Caco-2 (cell line): ENCODE measurements at regions not wholly inside any gene's neighbourhood (a gene's known extent, or its start where the extent isn't known, plus 50 kb on each side); places are given as distances from the start of the nearest gene placed in this dataset.

Source experiments
- BruUV-seq: library from RNA; stranded (reverse); fragments of 400-500 nt; replicated peaks from 2 replicates; lab custom pipeline; 2021; lab: Mats Ljungman, UMichigan
- CTCF ChIA-PET: fragments of 300-600 bp; sonication (Branson Sonifier 250); formaldehyde crosslinking; loops from one replicate; lab custom pipeline; 2022; ENCODE audit warnings: antibody characterized with exemption; lab: Charles Lee
- POLR2A ChIA-PET: fragments of 300-600 bp; sonication (Branson Sonifier 250); formaldehyde crosslinking; loops from one replicate; lab custom pipeline; 2022; ENCODE audit warnings: antibody characterized with exemption; lab: Charles Lee
- DNase-seq, 2 experiments: peaks; one replicate each; pipeline versions ENCODE4 v3.0.0 to v3.0.0-alpha.2; 2020 to 2022
- H3K27me3 ChIP-seq: replicated peaks from 2 replicates; pipeline ENCODE4 v1.6.0; 2011; ENCODE audit warnings: low read length; ENCODE audit not compliant: control insufficient read depth, insufficient read depth
- H3K36me3 ChIP-seq: 2 replicates; pipeline ENCODE4 v1.5.1; 2011; ENCODE audit warnings: low read length; ENCODE audit not compliant: control insufficient read depth, insufficient read depth
- H3K4me1 ChIP-seq: fragments of 250-450 bp; sonication (Bioruptor Pico); 2 replicates; pipeline ENCODE4 v1.5.1; 2020; ENCODE audit warnings: mild to moderate bottlenecking
- H3K4me3 ChIP-seq: 2 replicates; pipeline ENCODE4 v1.5.1; 2011; ENCODE audit warnings: low read depth, mild to moderate bottlenecking, control low read depth, low read length
- H3K9me3 ChIP-seq: fragments of 250-450 bp; sonication (Bioruptor Pico); 2 replicates; pipeline ENCODE4 v1.5.1; 2020; ENCODE audit warnings: mild to moderate bottlenecking, moderate library complexity
- H3K27ac Mint-ChIP-seq: one replicate; pipeline ENCODE4 v1.8.0; 2022; ENCODE audit warnings: mixed read lengths; ENCODE audit not compliant: unreplicated experiment
- H3K27me3 Mint-ChIP-seq: one replicate; pipeline ENCODE4 v1.8.0; 2022; ENCODE audit warnings: mixed read lengths; ENCODE audit not compliant: insufficient read depth, unreplicated experiment
- H3K36me3 Mint-ChIP-seq: one replicate; pipeline ENCODE4 v1.8.0; 2022; ENCODE audit warnings: mild to moderate bottlenecking, mixed read lengths; ENCODE audit not compliant: insufficient read depth, unreplicated experiment
- H3K4me1 Mint-ChIP-seq: one replicate; pipeline ENCODE4 v1.8.0; 2022; ENCODE audit warnings: low read depth, mixed read lengths; ENCODE audit not compliant: unreplicated experiment
- H3K4me3 Mint-ChIP-seq: one replicate; pipeline ENCODE4 v1.8.0; 2022; ENCODE audit warnings: mild to moderate bottlenecking, moderate library complexity, mixed read lengths; ENCODE audit not compliant: unreplicated experiment
- H3K9me3 Mint-ChIP-seq: one replicate; pipeline ENCODE4 v1.8.0; 2022; ENCODE audit warnings: mixed read lengths; ENCODE audit not compliant: unreplicated experiment
- CTCF ChIP-seq, 2 experiments: fragments of 200-600 bp in 1 of 2; IDR thresholded peaks; 1 replicate in 1 of 2; 2 replicates in 1 of 2; pipeline versions ENCODE4 v1.5.1 to v1.8.0; 2011 to 2022; ENCODE audit warnings: antibody characterized with exemption in 1 of 2, control low read depth in 1 of 2, inconsistent platforms in 1 of 2, low read depth in 1 of 2, low read length in 1 of 2, mild to moderate bottlenecking in 1 of 2, moderate library complexity in 1 of 2; ENCODE audit not compliant: insufficient read depth in 1 of 2, severe bottlenecking in 1 of 2, unreplicated experiment in 1 of 2
- intact Hi-C: fragments of 100-400 bp; cut with micrococcal nuclease; formaldehyde crosslinking; loops from one replicate; pipeline ENCODE4 v1.10.0; 2022; ENCODE audit not compliant: unreplicated experiment

- Histone ChIP-seq H3K4me3 (no peak overlapping the region), H3K9me3 (no peaks in the 10 kb centered on the region), H3K4me1 (peaks cover 46% of the 10 kb centered on the region), H3K27me3 (no peaks in the 10 kb centered on the region), H3K36me3 (no peaks in the 10 kb centered on the region)
- no TSS peak for BruUV-seq
- Mint-ChIP-seq H3K36me3 (peaks cover 14% of the 10 kb centered on the region), H3K4me3 (no peak overlapping the region), H3K27ac (no peak overlapping the region), H3K9me3 (no peaks in the 10 kb centered on the region), H3K4me1 (peaks cover 37% of the 10 kb centered on the region), H3K27me3 (no peaks in the 10 kb centered on the region)
- intact Hi-C loops = loop anchor here (2.0 kb wide), 1 partner anchor 357 kb away; no protein-coding TSS in a partner anchor
- ChIA-PET POLR2A (no interaction called here), CTCF (interaction anchor here (3.3 kb wide), 1 partner anchor 90 kb away, joined by 50 read pairs; no protein-coding TSS in a partner anchor)
- DNase-seq = no peak
- TF ChIP-seq CTCF (IDR thresholded peaks at IDR 0.05; ENCODE audit: insufficient read depth in 1 of 2, low read depth in 1 of 2, low read length in 1 of 2, severe bottlenecking in 1 of 2, unreplicated experiment in 1 of 2) = no peak
Observed at GRCh38 chr17:27244011-27244410, 49.9 kb upstream of the WSB1 start.
